Prostate gland (tissue), 2 donors: ENCODE measurements at regions not wholly inside any gene's neighbourhood (a gene's known extent, or its start where the extent isn't known, plus 50 kb on each side); places are given as distances from the start of the nearest gene placed in this dataset.
A peak's percentile ranks its signal among the peaks of the same experiment; 100 is the strongest.

Experiments
- DNase-seq: peaks from one replicate; pipeline ENCODE4 v3.0.0-alpha.2; 2019; ENCODE audit warnings: low spot score
- H3K27ac ChIP-seq, 2 donors: fragments of 200-600 bp; sonication (generic); 2 replicates each; pipeline ENCODE4 v1.5.1; 2017 to 2019
- H3K27me3 ChIP-seq: fragments of 200-600 bp; sonication (generic); replicated peaks from 2 replicates; pipeline ENCODE4 v1.5.1; 2019; ENCODE audit not compliant: insufficient read depth
- H3K36me3 ChIP-seq, 2 donors: fragments of 200-600 bp; sonication (generic); 1 replicate in 1 of 2; 2 replicates in 1 of 2; pipeline versions ENCODE4 v1.5.1 to v1.8.1; 2017 to 2019
- H3K4me1 ChIP-seq: fragments of 200-600 bp; sonication (generic); replicated peaks from 2 replicates; pipeline ENCODE4 v1.5.1; 2019
- H3K4me3 ChIP-seq, 2 donors: fragments of 200-600 bp; sonication (generic); 2 replicates each; pipeline ENCODE4 v1.5.1; 2017 to 2019
- H3K9me3 ChIP-seq: fragments of 200-600 bp; sonication (generic); 2 replicates; pipeline ENCODE4 v1.5.1; 2017
- POLR2A ChIP-seq: fragments of 450-650 bp; IDR thresholded peaks from one replicate; pipeline ENCODE4 v1.6.1; 2016; ENCODE audit warnings: antibody characterized with exemption, mild to moderate bottlenecking
- POLR2AphosphoS5 ChIP-seq: sonication (generic); formaldehyde crosslinking; IDR thresholded peaks from one replicate; pipeline ENCODE4 v1.6.1; 2017; ENCODE audit warnings: antibody characterized with exemption
- WGBS: methylation state at CpG from one replicate; pipeline ENCODE4 v1.1.5; 2018; 5-methylcytosine and 5-hydroxymethylcytosine counted together
- intact Hi-C: fragments of 100-400 bp; cut with DNase I; formaldehyde crosslinking; loops from one replicate; pipeline ENCODE4 v1.14.2; 2022
- TF ChIP-seq, protein P1 (sequence below), 4 experiments: fragments of 200-600 bp in 2 of 4; fragments of 450-650 bp in 2 of 4; sonication (generic) in 2 of 4; IDR thresholded peaks; 1 replicate in 3 of 4; 2 replicates in 1 of 4; pipeline ENCODE4 v1.5.1; 2016 to 2019; ENCODE audit warnings: antibody characterized with exemption in 4 of 4, mild to moderate bottlenecking in 2 of 4, moderate library complexity in 2 of 4

DNA sequence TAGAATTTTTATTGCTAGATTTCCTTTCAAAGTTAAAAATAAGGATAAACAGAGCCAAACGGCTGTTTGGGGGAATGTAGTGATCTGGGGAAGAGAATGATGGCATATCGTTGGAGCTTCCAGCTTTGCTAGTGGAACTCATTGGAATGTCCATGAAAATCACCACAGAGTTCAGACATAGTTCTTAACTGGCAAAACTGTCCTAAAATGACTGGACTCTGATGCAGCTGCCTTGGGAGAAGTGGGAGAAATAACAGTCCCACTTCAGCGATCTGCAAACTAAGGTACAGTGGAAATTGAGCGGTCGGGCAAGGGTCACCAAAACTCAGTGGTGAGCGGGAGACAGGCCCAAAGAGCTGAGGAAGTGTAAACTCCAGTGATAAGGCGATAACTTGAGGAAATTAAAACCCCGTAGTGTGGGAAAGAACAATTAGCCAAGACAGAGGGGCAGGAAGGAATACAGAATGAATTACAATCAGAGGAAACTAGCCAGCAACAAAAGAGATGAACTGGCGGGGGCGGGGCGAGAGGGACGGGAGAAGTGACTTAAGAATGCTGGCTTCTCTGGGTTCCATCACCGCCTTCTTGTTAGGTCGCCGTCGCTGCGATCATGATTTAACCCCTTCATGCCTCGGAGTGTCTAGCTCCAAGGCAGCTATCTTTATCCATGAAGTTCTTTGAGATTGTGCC is 89.8 kb upstream of the ARHGAP29 start:
- intact Hi-C loops: loop anchor here (5.0 kb wide), 1 partner anchor 90 kb away; the partner anchor contains the start of gene ARHGAP29
- no peak overlapping the region for H3K4me3 ChIP-seq
- WGBS: 20% methylated on average over 18 of the region's 18 CpGs
- H3K27ac ChIP-seq: peak overlapping the region in 1 of 2 donors; percentile 35
- peaks cover 8% of the 10 kb centered on the region for H3K4me1 ChIP-seq
- no peaks in the 10 kb centered on the region for H3K9me3 ChIP-seq
- H3K27me3 ChIP-seq: no peaks in the 10 kb centered on the region
- no peaks in the 10 kb centered on the region for H3K36me3 ChIP-seq
- TF ChIP-seq POLR2A (no peak), POLR2AphosphoS5 (no peak)
- TF ChIP-seq, protein P1, sequence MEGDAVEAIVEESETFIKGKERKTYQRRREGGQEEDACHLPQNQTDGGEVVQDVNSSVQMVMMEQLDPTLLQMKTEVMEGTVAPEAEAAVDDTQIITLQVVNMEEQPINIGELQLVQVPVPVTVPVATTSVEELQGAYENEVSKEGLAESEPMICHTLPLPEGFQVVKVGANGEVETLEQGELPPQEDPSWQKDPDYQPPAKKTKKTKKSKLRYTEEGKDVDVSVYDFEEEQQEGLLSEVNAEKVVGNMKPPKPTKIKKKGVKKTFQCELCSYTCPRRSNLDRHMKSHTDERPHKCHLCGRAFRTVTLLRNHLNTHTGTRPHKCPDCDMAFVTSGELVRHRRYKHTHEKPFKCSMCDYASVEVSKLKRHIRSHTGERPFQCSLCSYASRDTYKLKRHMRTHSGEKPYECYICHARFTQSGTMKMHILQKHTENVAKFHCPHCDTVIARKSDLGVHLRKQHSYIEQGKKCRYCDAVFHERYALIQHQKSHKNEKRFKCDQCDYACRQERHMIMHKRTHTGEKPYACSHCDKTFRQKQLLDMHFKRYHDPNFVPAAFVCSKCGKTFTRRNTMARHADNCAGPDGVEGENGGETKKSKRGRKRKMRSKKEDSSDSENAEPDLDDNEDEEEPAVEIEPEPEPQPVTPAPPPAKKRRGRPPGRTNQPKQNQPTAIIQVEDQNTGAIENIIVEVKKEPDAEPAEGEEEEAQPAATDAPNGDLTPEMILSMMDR (IDR thresholded peaks at IDR 0.05): no peak
- DNase-seq: no peak

DNA sequence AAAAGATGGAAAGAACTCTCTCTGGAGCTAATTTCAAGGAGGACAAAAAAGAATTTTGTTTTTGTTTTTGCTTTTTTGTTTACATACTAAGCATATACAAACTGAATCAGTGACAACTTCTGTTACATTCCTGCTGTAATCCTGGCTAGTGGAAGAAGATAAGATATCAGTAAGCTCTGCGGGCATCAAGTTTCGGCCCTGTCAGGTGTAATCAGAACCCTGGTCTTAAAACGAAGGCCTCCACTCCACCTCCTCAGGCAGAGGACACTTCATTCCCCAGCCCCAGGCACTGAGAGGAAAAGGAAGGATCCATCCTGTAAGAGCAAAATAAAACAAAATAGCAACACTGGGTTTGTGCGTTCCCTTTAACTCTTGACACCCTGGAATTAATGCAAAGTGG is 88.9 kb upstream of the ARHGAP29 start:
- no peaks in the 10 kb centered on the region for H3K27me3 ChIP-seq

DNA sequence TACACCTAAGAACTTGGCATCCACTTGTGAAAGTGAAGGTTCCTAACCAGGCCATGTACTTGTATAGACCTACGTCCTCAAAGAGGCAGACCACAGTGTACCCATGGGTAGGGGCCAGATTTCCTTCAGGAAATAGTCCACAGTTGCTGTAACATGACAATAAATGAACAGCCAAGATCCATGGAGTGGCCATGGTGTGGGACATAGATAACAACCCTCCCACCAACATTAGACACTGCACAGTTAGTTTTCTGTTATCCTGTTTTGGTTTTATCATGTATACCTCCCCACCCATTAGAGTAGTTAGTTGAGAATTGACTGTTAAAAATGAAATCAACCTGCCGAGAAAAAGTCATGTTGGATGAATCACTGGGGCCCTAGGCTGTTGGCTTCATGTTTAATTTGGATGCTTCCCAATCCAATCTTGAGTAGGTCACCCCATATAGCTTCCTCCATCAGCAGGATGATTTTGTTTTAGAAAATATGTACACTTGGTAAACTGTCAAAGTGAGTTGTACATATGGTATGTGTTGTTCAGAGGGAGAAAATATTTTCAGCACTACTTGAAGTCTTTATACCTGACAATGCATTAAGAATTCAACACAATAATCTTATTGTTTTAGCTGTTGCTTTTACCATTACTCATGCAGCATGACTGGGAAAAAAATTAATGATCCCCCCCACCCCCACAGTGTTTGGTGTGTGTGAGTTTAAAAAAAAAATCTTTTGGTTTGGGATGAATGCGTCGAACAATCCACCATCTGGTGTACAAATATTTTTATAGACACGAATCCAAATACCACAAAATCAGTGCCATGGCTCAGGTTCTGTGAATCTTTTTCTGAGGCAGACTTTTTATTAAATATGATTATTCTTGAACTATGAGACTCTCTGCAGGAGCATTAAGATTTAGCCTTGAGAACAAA is 88.3 kb upstream of the ARHGAP29 start:
- TF ChIP-seq, protein P1 (IDR thresholded peaks at IDR 0.05): no peak
- TF ChIP-seq POLR2AphosphoS5 (no peak), POLR2A (no peak)
- intact Hi-C loops: loop anchor here (5.0 kb wide), 1 partner anchor 88 kb away; the partner anchor contains the start of gene ARHGAP29
- DNase-seq: no peak
- no peaks in the 10 kb centered on the region for H3K36me3 ChIP-seq
- H3K9me3 ChIP-seq: no peaks in the 10 kb centered on the region
- H3K4me1 ChIP-seq: peaks cover 8% of the 10 kb centered on the region
- H3K4me3 ChIP-seq: no peak overlapping the region
- H3K27me3 ChIP-seq: no peaks in the 10 kb centered on the region
- 10% methylated on average over 5 of the region's 5 CpGs for WGBS
- H3K27ac ChIP-seq: peak overlapping the region in 1 of 2 donors; percentile 49

More for the DNA sequence above, 88.9 kb upstream of the ARHGAP29 start:
- peaks cover 8% of the 10 kb centered on the region for H3K4me1 ChIP-seq
- TF ChIP-seq POLR2A: no peak
- TF ChIP-seq, protein P1 (IDR thresholded peaks at IDR 0.05): no peak
- TF ChIP-seq POLR2AphosphoS5: no peak
- no peak overlapping the region for H3K4me3 ChIP-seq
- intact Hi-C loops: loop anchor here (5.0 kb wide), 1 partner anchor 89 kb away; the partner anchor contains the start of gene ARHGAP29
- no peaks in the 10 kb centered on the region for H3K36me3 ChIP-seq
- no peaks in the 10 kb centered on the region for H3K9me3 ChIP-seq
- no peak overlapping the region for H3K27ac ChIP-seq
- DNase-seq: no peak
- WGBS: 25% methylated on average over 4 of the region's 4 CpGs

DNA sequence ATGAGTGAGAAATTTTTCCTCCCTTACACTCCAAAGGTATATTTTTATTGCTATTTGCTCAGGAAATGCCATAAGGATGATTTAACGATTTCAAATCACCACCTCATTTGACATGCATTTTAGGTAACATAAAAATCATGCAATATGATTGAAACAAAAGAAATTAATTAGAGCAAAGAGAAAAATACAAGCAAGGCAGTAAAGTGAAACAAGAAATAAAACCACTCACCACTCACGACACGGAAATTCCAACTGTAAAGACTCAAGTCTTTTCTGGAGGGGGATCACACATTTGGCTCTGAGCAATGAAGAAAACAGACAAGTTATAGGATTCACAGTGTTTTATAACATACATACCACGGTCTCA is 86.8 kb upstream of the ARHGAP29 start:
- Histone ChIP-seq H3K4me1 (peaks cover 8% of the 10 kb centered on the region), H3K9me3 (no peaks in the 10 kb centered on the region), H3K36me3 (no peaks in the 10 kb centered on the region), H3K27me3 (no peaks in the 10 kb centered on the region), H3K27ac (peak overlapping the region in 1 of 2 donors; percentile 5), H3K4me3 (no peak overlapping the region)
- intact Hi-C loops: no loop called here
- 48% methylated on average over 4 of the region's 4 CpGs for WGBS
- TF ChIP-seq POLR2AphosphoS5 (no peak), POLR2A (no peak)
- TF ChIP-seq, protein P1 (IDR thresholded peaks at IDR 0.05): no peak
- DNase-seq: no peak
